Activated T-cell treated with anti-CD3 and anti-CD28 coated beads, Interleukin-2, amount 50 U/mL, for 48 hours (primary cell): ENCODE measurements at regions not wholly inside any gene's neighbourhood (a gene's known extent, or its start where the extent isn't known, plus 50 kb on each side); places are given as distances from the start of the nearest gene placed in this dataset.
A peak's percentile ranks its signal among the peaks of the same experiment; 100 is the strongest.
"Not testable (repeated sequence)": the region's sequence is repeated elsewhere in the genome, so short reads cannot be mapped to it uniquely, and the experiment has no call there.

Experiments
- DNase-seq, 2 experiments: peaks; one replicate each; pipeline ENCODE4 v3.0.0-alpha.2; 2020

DNA sequence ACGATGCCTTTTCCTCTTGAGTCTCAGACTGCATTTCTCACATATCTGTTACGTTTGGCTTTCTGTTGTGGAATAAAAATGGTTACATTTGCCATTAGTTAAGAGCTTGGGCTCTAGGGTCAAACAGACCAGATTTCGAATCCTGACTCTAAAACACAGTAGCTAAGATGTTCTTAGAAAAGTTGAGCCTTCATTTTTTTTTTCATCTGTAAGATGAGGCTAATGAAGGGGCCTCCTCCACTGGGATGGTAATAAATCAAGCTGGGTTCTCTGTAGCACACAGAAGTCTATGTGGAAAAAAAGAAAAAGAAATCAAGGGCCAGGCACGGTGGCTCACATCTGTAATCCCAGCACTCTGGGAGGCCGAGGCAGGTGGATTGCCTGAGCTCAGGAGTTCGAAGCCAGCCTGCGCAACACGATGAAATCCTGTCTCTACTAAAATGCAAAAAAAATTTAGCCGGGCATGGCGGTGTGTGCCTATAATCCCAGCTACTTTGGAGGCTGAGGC lies 49.9 kb upstream of the CAPRIN1 start:
- DNase-seq: no peak

- DNase-seq: no peak
These were observed 52.1 kb upstream of the CAPRIN1 start for GRCh38 chr11:33999393-33999792.

DNA sequence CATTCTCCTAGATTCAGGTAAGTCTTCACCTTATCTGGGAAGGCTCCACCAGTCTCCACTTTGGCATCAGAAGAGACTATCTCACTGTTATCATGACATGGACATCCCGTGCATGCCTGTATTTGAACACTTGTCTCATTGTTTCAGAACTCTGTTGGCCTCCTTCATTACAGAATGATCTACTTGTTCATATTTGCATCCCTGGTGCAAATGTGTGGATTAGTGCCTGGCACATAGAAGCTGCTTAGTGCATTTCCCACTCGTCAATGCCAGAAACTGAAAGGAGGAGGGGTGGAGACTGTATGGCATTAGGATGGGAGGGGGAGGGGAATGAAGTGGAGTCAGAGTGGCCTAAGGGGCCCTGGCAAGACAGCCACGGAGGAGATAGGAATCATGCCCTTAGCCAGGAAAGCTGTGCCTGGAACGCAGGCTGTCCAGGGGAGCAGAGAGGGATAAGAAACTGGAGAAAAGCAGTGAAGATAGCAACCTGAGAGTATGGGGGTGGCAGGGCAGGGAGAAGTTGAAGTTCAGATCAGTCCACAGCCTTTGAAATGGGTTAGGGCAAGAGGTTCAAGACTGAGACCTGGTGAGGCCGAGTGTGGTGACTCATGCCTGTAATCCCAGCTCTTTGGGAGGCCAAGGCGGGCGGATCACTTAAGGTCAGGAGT lies 53.8 kb upstream of the CAPRIN1 start:
- no peak for DNase-seq

DNA sequence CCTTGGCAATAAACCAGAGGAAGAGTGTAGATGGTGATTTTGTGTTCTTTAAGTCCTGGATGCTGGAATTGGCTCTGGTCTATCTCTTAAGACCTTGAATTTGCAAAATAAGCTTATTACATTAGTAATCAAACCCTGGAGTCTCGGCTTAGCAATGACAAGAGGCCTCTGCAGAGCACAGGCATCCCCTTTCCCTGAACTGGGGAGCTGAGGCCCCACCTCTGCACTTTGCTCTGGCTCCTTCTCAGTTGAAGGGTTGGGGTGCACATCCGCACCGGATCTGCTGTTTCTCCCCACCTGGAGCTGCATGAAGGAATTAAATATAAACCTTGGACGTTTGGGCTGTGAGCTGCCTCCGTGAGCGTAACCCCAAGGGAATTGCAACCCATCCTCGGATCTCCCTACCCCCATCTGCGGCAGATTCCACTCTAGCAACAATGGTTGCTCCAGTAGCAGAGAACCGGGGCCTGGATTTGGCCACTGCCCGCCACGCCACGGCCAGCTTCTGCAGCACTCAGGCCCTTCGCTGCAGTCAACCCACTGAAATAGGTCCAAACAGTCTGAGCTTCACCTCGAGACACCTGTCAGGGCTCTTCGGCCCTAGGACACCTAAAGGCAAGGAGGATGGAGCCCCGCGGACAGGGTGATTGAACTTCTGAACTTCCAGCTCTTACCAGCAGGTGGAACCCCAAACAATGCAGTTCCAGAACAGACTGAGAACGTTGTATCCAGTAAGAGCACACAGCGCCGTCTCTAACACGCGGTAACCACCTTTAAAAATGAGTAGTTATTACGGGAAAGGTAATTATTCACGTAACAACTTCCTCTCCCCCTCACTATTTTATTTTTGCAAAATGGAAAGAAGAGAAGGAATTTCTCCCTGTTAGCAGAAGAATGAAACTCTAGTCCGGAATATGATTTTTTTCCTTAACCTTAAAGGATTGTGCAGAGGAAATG lies 54.8 kb upstream of the CAPRIN1 start:
- peak; percentile 81 to 82 for DNase-seq

- no peak for DNase-seq
These were observed 56.6 kb upstream of the CAPRIN1 start for GRCh38 chr11:33994937-33995336.

- DNase-seq: not testable (repeated sequence)
These were observed 60.4 kb upstream of the CAPRIN1 start for GRCh38 chr11:33991136-33991535.

- not testable (repeated sequence) for DNase-seq
These were observed 61.4 kb upstream of the CAPRIN1 start for GRCh38 chr11:33990131-33990530.

DNA sequence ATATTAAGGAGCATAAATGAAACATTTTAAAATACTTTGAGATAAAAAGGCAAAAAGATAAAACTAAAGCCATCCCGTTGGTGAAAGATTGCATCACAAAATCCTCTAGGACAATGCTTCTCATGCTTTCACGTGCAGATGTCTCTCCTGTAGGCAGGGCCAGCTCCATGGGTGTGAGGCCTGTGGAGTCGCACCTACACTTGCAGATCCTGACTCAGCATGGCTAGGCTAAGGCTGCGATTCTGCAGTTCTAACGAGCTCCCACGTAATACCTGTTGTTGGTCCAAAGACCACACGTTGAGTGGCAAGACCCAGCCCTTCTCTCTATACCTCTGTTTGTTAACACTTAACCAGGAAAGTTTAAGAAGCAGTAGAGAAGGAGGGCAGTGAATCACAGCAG lies 62.1 kb upstream of the CAPRIN1 start:
- DNase-seq: no peak

GRCh38 chr11:33988586-33989370 lies 62.8 kb upstream of the CAPRIN1 start:
- DNase-seq: no peak

- peak; percentile 75 to 78 for DNase-seq
These were observed 63.5 kb upstream of the CAPRIN1 start for GRCh38 chr11:33987975-33988580.

DNA sequence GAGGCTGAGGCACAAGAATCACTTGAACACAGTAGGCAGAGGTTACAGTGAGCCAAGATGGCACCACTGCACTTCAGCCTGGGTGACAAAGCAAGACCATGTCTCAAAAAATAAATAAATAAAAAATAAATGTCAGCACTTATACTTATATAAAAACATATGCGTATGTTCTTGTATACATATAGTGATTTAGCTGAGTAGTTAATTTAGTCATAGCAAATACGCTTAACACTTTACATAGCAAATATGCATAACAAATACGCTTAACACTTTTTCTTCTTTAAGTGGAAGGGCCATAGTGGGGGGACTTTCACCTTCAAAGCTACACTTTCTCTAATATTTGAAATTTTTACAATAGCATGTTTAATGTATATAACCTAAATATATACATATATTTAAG lies 64.0 kb upstream of the CAPRIN1 start:
- no peak for DNase-seq

DNA sequence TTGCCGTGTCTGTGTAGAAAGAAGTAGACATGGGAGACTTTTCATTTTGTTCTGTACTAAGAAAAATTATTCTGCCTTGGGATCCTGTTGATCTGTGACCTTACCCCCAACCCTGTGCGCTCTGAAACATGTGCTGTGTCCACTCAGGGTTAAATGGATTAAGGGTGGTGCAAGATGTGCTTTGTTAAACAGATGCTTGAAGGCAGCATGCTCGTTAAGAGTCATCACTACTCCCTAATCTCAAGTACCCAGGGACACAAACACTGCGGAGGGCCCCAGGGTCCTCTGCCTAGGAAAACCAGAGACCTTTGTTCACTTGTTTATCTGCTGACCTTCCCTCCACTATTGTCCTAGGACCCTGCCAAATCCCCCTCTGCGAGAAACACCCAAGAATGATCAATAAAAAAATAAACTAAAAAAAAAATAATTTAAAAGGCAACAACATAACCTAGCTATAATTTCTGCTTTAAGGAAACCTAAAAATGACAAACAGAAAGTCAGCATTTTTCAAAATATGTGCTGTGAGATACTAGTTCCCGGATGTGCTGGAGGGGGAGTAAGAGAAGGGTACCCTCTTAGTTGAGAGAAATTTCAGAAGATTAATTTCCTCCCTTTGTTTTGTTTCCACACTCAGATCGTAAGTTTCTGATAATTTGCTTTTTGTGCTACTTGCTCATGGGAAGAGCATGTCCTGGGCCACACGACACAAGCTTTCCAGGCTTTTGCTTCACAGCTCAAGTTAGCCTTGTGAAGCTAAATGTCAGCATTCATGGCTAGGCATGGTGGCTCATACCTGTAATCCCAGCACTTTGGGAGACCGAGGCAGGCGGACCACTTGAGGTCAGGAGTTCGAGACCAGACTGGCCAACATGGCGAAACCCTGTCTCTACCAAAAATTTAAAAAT lies 64.7 kb upstream of the CAPRIN1 start:
- DNase-seq: not testable (repeated sequence)

- no peak for DNase-seq
These were observed 66.7 kb upstream of the CAPRIN1 start for GRCh38 chr11:33984682-33985389.

GRCh38 chr11:33982661-33983060 lies 68.9 kb upstream of the CAPRIN1 start:
- no peak for DNase-seq

DNA sequence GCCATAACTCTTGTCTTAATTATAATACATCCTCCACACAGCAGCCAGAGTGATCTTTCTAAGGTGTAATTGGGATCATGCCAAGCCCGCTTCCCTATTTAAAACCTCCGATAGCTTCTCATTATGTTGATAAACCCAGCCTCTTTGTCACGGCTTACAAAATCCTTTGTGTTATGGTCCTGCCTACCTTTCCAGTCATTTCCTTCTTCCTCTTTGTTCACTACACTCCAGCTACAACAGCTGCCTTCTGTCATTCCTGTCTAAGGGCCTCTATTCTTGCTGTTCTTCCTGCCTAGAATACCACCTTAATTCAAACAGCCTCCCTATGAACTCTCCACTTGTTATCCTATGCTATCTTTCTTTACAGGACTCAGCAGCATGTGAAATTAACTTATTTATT lies 70.6 kb upstream of the CAPRIN1 start:
- no peak for DNase-seq

DNA sequence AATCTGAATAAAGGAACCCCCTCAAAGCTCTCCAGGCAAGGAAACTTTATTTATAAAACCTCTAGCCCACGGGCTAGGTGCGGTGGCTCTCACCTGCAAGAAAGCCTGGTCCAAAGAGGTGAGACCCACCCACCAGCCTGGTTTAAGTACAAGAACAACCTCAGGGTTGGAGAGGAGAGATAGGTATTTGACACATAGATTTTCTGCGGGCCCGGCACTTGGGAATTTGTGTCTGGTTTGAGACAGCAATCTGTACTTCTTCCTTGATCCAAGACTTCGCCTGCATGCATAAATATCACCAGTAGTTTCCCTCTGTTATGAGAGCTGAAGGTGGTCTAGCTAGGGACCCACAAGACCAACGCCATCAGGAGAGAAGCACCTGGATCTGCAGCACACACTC lies 73.2 kb upstream of the CAPRIN1 start:
- no peak for DNase-seq

- no peak for DNase-seq
These were observed 73.9 kb upstream of the CAPRIN1 start for GRCh38 chr11:33977676-33978075.

DNA sequence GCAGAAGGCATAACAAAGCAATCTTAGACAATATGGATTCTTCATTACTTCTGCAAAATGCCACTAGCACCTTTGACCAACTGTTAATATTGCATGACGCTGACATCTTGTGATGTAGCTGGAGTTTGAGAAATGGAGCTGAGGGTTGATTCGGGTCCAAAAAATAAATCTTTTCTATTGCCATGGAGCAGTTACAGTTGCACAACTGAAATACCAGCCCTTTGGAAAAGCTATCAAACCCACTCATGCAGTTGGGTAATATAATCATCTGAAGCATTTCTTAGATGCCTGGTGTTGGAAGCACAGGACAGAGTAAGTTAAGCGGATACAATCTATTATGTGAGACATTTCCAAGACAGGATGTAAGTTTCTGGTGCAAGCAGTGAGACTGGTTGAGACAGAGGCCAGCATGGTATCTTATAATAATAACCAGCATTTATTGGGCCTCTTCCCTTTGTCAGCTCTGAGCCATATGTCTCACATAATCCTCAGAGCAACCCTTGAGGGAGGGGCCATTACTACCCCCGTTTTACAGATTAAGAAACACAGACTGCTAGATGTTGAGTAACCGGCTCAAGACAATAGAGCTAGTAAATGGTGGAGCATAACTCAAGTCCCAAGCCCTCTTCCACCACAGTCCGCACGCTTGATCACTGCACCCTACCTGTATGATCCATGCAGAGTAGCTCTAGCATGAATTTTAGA lies 74.9 kb upstream of the CAPRIN1 start:
- no peak for DNase-seq

DNA sequence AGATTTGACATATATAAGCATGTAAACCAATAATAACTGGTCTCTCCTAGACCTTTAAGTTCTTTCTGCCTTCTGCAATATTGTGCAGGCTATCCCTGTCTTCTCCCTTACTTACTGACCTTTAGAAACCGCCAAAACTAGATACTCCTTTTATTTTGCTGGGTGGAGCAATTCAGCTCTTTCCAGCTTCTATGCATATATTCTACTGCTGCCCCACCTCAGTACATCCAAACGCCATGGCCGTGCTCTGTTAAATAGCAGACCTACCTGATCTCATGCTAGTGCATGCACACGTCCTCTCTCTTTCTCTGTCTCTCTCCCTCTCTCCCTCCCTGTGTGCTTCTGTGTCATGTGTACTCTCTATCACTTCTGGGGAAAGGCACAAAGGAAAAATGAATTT lies 76.7 kb upstream of the CAPRIN1 start:
- DNase-seq: no peak

- not testable (repeated sequence) for DNase-seq
These were observed 79.7 kb upstream of the LMO2 start for GRCh38 chr11:33971530-33971929.
